ENCODE measurements at regions not wholly inside any gene's neighbourhood (a gene's known extent, or its start where the extent isn't known, plus 50 kb on each side); places are given as distances from the start of the nearest gene placed in this dataset.

DNA sequence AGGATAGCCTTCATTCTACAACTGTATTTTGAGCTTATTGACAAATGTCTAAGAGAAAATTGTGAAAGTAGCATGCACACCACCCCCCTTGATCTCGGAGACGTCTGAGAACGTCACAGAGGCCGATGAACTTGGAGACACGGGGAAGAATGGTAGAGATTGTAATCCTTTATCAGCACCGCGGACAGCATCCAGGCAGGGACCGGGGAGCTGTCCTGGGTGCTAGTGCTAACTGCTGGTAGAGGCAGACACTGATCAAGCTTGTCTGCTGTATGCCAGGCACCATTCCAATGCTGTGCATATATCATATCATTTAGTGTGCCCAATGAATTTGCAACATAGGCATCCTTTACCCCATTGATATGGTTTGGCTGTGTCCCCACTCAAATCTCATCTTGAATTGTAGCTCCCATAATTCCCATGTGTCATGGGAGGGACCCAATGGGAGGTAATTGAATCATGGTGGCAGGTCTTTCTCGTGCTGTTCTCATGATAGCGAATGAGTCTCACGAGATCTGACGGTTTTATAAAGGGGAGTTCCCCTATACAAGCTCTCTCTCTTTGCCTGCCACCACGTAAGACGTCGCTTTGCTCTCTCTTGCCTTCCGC lies 98.8 kb downstream of the LHX2 start:
- TF ChIP-seq, protein P1, sequence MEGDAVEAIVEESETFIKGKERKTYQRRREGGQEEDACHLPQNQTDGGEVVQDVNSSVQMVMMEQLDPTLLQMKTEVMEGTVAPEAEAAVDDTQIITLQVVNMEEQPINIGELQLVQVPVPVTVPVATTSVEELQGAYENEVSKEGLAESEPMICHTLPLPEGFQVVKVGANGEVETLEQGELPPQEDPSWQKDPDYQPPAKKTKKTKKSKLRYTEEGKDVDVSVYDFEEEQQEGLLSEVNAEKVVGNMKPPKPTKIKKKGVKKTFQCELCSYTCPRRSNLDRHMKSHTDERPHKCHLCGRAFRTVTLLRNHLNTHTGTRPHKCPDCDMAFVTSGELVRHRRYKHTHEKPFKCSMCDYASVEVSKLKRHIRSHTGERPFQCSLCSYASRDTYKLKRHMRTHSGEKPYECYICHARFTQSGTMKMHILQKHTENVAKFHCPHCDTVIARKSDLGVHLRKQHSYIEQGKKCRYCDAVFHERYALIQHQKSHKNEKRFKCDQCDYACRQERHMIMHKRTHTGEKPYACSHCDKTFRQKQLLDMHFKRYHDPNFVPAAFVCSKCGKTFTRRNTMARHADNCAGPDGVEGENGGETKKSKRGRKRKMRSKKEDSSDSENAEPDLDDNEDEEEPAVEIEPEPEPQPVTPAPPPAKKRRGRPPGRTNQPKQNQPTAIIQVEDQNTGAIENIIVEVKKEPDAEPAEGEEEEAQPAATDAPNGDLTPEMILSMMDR (IDR thresholded peaks at IDR 0.05; ENCODE audit: insufficient read depth, low read length, poor library complexity, severe bottlenecking) = no peak
- TF ChIP-seq EZH2phosphoT487 (conservative IDR thresholded peaks at IDR 0.05; ENCODE audit: low read length) = no peak

All from SU-DHL-6 (cell line).